ENCODE measurements at regions not wholly inside any gene's neighbourhood (a gene's known extent, or its start where the extent isn't known, plus 50 kb on each side); places are given as distances from the start of the nearest gene placed in this dataset.

DNA sequence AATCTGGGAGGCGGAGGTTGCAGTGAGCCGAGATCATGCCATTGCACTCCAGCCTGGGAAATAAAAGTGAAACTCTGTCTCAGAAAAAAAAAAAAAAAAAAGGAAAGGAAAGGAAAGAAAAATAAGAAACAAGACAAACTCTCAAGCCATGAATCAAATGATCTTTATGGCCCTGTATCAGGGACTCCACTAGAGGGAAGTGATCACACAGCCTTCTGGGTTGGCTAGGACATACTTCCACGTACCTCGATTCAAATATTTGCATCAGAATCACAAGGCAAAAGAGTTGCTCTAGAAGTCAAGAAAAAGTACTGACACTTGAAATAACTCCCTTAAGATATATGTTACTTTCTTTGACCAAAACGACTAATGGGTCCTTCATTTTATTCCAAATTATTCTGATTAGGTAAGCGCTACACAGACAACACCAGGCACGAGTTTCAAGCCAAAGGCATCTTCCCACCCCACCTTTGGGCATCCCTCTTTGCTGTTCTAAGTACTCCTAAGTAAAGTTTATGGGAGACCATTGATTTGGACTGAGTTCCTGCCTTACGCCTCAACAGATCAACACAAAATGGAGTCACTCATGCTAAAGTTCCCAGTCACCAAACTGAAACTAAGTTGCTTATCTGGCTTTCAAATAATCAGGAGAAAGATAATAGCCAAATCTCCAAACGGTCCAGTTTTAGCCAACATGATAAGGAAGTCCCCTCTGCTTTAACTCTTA lies 77.5 kb upstream of the NT5E start:
- no peak for DNase-seq (ENCODE audit: low spot score)
- no peak for ATAC-seq (ENCODE audit: low FRiP score)
- no peak for TF ChIP-seq CTCF (IDR thresholded peaks at IDR 0.05)

DNA sequence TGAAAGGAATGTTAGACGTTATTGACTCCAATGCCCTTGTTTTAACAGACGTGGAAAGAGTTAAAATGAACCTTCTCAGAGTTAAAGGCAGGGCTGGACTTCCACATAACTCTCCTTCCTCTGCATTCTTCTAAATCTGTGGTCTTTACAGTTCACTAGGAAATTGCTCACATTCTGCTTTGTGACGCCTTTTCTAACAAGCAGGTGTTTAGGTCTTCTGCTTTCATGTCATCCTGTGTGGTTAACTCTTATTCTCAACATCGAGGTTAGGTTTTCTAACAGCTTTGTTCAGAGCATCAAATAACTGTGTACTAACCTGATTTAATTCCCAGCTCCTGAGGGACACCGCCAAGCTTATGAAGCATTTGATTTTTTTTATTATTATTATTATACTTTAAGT lies 81.3 kb upstream of the NT5E start:
- no peak for DNase-seq (ENCODE audit: low spot score)
- no peak for TF ChIP-seq CTCF (IDR thresholded peaks at IDR 0.05)
- no peak for ATAC-seq (ENCODE audit: low FRiP score)

DNA sequence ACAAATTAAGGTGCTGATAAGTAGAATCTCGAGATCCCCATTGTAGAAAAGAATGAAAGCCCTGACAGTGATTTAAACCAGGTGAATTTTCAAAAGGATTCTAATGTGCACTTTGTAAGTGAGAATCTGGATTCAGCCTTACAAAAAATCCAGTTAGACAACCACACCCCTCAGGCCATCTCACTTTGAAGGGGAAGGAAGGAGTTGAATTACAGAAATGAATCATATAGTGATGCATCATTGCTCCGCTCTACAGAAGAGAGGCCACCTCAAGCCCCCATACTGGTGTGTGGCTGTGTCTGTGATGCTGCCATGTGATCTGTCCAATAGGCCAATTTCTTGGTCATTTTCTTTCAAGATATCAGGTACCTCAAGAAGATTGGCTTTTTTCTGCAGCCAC lies 85.5 kb upstream of the NT5E start:
- DNase-seq (ENCODE audit: low spot score) = no peak
- TF ChIP-seq CTCF (IDR thresholded peaks at IDR 0.05) = no peak
- ATAC-seq (ENCODE audit: low FRiP score) = no peak

- DNase-seq (ENCODE audit: low spot score) = no peak
- ATAC-seq (ENCODE audit: low FRiP score) = no peak
- TF ChIP-seq CTCF (IDR thresholded peaks at IDR 0.05) = no peak
Observed at GRCh38 chr6:85363870-85364269, 86.0 kb upstream of the NT5E start.

GRCh38 chr6:85362652-85363310 lies 87.1 kb upstream of the NT5E start:
- ATAC-seq (ENCODE audit: low FRiP score) = no peak

DNA sequence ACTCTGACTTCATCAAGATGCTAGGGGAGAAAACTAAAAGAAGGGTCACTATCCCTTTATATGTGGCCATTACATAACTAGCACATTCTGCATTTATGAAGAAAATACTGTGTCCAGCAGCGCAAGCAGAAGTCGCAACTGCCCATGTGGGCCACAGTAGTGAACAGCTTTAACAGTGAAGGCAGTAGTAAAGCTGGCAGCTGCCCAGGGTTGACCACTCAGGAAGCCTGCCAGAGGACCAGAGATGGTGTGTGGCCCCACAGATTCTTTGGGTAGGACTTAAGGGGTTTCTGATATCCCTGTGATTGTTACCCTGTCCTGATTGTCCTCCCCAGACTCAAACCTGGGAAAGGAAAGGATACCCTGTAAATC lies 88.3 kb upstream of the NT5E start:
- ATAC-seq (ENCODE audit: low FRiP score) = no peak
- TF ChIP-seq CTCF (IDR thresholded peaks at IDR 0.05) = no peak

More at GRCh38 chr6:85362652-85363310, 87.1 kb upstream of the NT5E start:
- no peak for TF ChIP-seq CTCF (IDR thresholded peaks at IDR 0.05)
- no peak for DNase-seq (ENCODE audit: low spot score)

More for the DNA sequence above, 88.3 kb upstream of the NT5E start:
- no peak for DNase-seq (ENCODE audit: low spot score)
